ENCODE measurements at regions not wholly inside any gene's neighbourhood (a gene's known extent, or its start where the extent isn't known, plus 50 kb on each side); places are given as distances from the start of the nearest gene placed in this dataset.

GRCh38 chr4:147368948-147369347, 111.9 kb upstream of the EDNRA start:
- H3K18ac ChIP-seq (ENCODE audit: insufficient read length, low read depth, low read length): no peak overlapping the region
- no peaks in the 10 kb centered on the region for H4K20me1 ChIP-seq (ENCODE audit: control insufficient read depth, insufficient read depth, insufficient read length)
- no peak overlapping the region for H3K4me3 Mint-ChIP-seq
- no peak overlapping the region for H2BK20ac ChIP-seq (ENCODE audit: low read depth, low read length, poor library complexity, severe bottlenecking)
- no peak overlapping the region for H2BK5ac ChIP-seq (ENCODE audit: insufficient read length, low read length)
- peaks cover 5 to 14% of the 10 kb centered on the region in 2 experiments; a peak in 4 of 5 replicates for H3K9me3 Mint-ChIP-seq
- no peak overlapping the region for H3K27ac Mint-ChIP-seq
- H3K4me2 ChIP-seq (ENCODE audit: insufficient read depth, insufficient read length, low read length): no peak overlapping the region
- peaks cover 1 to 10% (median 3%) of the 10 kb centered on the region in 3 experiments; a peak in 4 of 7 replicates for H3K36me3 Mint-ChIP-seq (ENCODE audit: insufficient read depth in 1 of 3, low read depth in 3 of 3)
- no peaks in the 10 kb centered on the region for H3K27me3 Mint-ChIP-seq (ENCODE audit: low read depth)
- no peak for DNase-seq
- no peak overlapping the region for H3K27ac ChIP-seq (ENCODE audit: insufficient read length, low read depth, low read length)
- H3K9me3 ChIP-seq (ENCODE audit: control insufficient read depth, low read depth, low read length): peaks cover 3% of the 10 kb centered on the region
- H2BK120ac ChIP-seq (ENCODE audit: low read depth, low read length, poor library complexity, severe bottlenecking): no peak overlapping the region
- H3K23ac ChIP-seq (ENCODE audit: insufficient read length, low read depth, low read length): no peak overlapping the region
- H3K23me2 ChIP-seq (ENCODE audit: insufficient read length, low read depth, low read length, poor library complexity, severe bottlenecking): no peaks in the 10 kb centered on the region
- no peak overlapping the region for H2AK5ac ChIP-seq (ENCODE audit: insufficient read length, low read length)
- no peak overlapping the region for H3K9ac ChIP-seq (ENCODE audit: extremely low read depth, insufficient read length, low read length)
- H4K5ac ChIP-seq (ENCODE audit: insufficient read length, low read depth, low read length): no peak overlapping the region
- H2AFZ ChIP-seq (ENCODE audit: low read length): no peak overlapping the region
- H4K91ac ChIP-seq (ENCODE audit: insufficient read length, low read depth, low read length): no peak overlapping the region
- H3T11ph ChIP-seq (ENCODE audit: low read length): no peak overlapping the region
- H3K79me2 ChIP-seq (ENCODE audit: insufficient read depth, low read length): no peaks in the 10 kb centered on the region
- no peaks in the 10 kb centered on the region for H3K79me1 ChIP-seq (ENCODE audit: insufficient read depth, low read depth, low read length, poor library complexity, severe bottlenecking)
- no peaks in the 10 kb centered on the region for H3K4me1 Mint-ChIP-seq
- TF ChIP-seq CTCF (conservative IDR thresholded peaks at IDR 0.05): no peak
- no peak overlapping the region for H2BK15ac ChIP-seq (ENCODE audit: low read depth, low read length)
- H3K4ac ChIP-seq (ENCODE audit: low read depth, low read length): no peak overlapping the region
- no peak overlapping the region for H4K8ac ChIP-seq (replicated peaks; ENCODE audit: insufficient read length, low read depth, low read length)
- no peaks in the 10 kb centered on the region for H3K27me3 ChIP-seq (ENCODE audit: insufficient read depth, low read length)
- H3K4me1 ChIP-seq (ENCODE audit: insufficient read depth, low read length): no peaks in the 10 kb centered on the region
- no peak overlapping the region for H3K14ac ChIP-seq (ENCODE audit: insufficient read depth, low read length)
- no peak overlapping the region for H2BK12ac ChIP-seq (ENCODE audit: insufficient read length, low read depth, low read length)
- no peak overlapping the region for H3K56ac ChIP-seq (ENCODE audit: insufficient read length, low read depth, low read length)

Measured in H9 (cell line).